ENCODE measurements at regions not wholly inside any gene's neighbourhood (a gene's known extent, or its start where the extent isn't known, plus 50 kb on each side); places are given as distances from the start of the nearest gene placed in this dataset.

DNA sequence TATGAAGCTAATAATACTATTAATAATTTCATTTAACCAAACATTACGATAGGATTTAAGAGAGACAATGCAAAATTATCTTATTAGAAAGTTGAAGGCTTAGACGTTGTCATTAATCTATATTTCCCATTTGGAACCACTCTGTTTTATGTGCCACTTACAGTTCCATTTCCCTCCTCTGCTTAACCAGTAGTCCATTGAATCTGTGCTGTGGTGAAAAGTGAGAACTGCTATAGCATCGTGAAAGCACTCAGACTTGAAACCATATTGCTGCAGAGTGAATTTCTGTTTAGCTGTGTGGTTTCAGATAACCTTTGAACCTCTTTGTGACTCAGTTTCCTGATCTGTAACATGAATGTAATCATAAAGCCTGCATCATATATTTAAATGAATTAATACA lies 2304.5 kb downstream of the MAT2B start:
- DNase-seq (ENCODE audit: low read depth) = no peak
- no peak overlapping the region for H3K4me3 ChIP-seq (ENCODE audit: low read depth, low read length)
- TF ChIP-seq, protein P1, sequence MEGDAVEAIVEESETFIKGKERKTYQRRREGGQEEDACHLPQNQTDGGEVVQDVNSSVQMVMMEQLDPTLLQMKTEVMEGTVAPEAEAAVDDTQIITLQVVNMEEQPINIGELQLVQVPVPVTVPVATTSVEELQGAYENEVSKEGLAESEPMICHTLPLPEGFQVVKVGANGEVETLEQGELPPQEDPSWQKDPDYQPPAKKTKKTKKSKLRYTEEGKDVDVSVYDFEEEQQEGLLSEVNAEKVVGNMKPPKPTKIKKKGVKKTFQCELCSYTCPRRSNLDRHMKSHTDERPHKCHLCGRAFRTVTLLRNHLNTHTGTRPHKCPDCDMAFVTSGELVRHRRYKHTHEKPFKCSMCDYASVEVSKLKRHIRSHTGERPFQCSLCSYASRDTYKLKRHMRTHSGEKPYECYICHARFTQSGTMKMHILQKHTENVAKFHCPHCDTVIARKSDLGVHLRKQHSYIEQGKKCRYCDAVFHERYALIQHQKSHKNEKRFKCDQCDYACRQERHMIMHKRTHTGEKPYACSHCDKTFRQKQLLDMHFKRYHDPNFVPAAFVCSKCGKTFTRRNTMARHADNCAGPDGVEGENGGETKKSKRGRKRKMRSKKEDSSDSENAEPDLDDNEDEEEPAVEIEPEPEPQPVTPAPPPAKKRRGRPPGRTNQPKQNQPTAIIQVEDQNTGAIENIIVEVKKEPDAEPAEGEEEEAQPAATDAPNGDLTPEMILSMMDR (IDR thresholded peaks at IDR 0.05; ENCODE audit: low read depth, low read length, missing control alignments) = no peak
- in situ Hi-C loops (cut with HindIII; ENCODE audit: low sequenced_read_pairs) = no loop called here

DNA sequence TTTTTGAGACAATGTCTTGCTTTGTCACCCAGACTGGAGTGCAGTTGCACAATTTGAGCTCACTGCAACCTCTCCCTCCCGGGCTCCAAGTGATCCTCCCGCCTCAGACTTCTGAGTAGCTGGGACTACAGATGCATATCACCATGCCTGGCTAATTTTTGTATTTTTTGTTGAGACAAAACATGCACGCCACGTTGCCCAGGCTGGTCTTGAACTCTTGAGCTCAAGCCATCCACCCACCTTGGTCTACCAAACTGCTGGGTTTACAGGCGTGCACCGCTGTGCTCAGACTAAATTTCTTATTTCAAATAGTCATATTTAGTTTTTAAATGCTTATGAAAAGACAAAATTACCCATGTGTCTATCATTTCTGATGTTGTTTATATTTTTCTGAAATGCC lies 2324.1 kb downstream of the MAT2B start:
- no peak overlapping the region for H3K4me3 ChIP-seq (ENCODE audit: low read depth, low read length)
- DNase-seq (ENCODE audit: low read depth) = no peak
- in situ Hi-C loops (cut with HindIII; ENCODE audit: low sequenced_read_pairs) = no loop called here
- TF ChIP-seq, protein P1 (IDR thresholded peaks at IDR 0.05; ENCODE audit: low read depth, low read length, missing control alignments) = no peak

DNA sequence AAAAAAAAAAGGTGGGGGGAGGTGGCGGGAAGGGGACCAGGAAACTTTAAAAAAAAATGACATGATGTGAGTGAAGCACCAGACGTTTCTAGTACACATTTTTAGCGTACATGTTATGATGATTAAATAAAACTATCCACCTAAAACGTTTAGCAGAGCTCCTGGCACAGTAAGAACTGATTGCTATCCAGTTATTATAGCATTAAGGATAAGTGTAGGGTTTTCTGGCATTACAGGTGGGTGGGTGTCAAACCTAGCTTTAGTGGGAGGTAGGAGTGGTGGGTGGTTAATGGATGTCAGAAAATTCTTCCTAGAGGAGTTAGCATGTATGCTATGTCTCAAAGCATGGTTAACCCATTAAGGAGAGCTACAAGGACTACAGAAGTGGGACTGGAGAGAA lies 2329.5 kb downstream of the MAT2B start:
- H3K4me3 ChIP-seq (ENCODE audit: low read depth, low read length) = no peak overlapping the region
- TF ChIP-seq, protein P1 (IDR thresholded peaks at IDR 0.05; ENCODE audit: low read depth, low read length, missing control alignments) = no peak
- DNase-seq (ENCODE audit: low read depth) = no peak
- in situ Hi-C loops (cut with HindIII; ENCODE audit: low sequenced_read_pairs) = no loop called here

DNA sequence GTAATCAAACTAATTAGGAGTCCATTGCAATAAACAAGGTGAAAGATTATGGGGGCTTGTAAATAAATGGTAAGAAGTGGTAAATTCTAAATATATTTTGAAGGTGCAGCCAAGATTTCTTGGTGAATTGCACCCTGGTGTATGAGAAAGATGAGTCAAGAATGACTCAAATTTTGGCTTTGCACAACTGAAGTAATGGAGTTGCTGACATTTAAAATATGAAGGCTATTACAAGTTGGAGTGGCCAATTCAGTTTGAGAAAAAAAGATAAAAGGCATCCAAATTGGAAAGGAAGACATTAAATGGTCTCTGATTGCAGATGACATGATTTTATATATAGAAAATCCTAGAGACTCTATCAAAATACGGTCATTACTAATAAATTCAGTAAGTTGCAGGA lies 2330.6 kb downstream of the MAT2B start:
- no peak for DNase-seq (ENCODE audit: low read depth)
- no peak overlapping the region for H3K4me3 ChIP-seq (ENCODE audit: low read depth, low read length)
- in situ Hi-C loops (cut with HindIII; ENCODE audit: low sequenced_read_pairs) = no loop called here
- TF ChIP-seq, protein P1 (IDR thresholded peaks at IDR 0.05; ENCODE audit: low read depth, low read length, missing control alignments) = no peak

DNA sequence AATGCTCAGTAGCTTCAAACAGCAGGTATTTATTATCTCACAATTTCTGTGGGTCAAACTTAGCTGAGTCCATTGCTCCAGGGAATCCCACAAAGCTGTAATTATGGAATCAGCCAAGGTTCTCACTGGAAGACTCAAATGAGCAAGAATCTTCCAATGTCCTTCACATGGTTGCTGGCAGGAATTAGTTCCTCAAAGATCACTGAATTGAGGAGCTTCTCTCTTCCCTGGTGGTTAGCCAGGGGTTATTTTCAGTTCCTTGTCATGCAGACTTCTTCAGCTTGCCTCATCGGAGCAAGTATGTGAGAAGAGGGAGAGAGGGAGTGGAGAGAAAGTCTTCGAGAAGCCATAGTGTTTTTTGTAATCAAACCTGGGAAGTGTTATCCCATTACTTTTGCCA lies 2331.9 kb downstream of the MAT2B start:
- in situ Hi-C loops (cut with HindIII; ENCODE audit: low sequenced_read_pairs) = no loop called here

DNA sequence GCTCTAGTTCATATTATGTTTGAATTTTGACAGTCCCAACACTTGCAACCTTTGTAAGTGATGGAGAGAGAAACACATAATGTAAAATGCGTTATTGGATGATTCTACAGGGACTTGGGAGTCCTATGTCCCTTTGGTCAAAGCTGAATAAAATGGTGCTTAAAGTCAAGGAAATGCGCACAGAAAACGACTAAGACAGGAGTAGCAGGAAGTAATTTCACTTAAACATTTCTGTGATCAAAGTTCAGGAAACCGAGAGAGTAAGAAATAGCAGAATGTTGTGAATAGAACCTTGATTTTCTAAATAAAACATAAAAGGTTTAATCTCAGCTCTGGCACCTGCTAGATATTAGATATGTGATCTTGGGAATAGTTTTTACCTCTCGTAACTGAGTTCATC lies 2339.2 kb downstream of the MAT2B start:
- in situ Hi-C loops (cut with HindIII; ENCODE audit: low sequenced_read_pairs) = no loop called here
- TF ChIP-seq, protein P1 (IDR thresholded peaks at IDR 0.05; ENCODE audit: low read depth, low read length, missing control alignments) = no peak
- no peak overlapping the region for H3K4me3 ChIP-seq (ENCODE audit: low read depth, low read length)
- no peak for DNase-seq (ENCODE audit: low read depth)

More for the DNA sequence above, 2331.9 kb downstream of the MAT2B start:
- DNase-seq (ENCODE audit: low read depth) = no peak
- TF ChIP-seq, protein P1 (IDR thresholded peaks at IDR 0.05; ENCODE audit: low read depth, low read length, missing control alignments) = no peak
- H3K4me3 ChIP-seq (ENCODE audit: low read depth, low read length) = no peak overlapping the region

DNA sequence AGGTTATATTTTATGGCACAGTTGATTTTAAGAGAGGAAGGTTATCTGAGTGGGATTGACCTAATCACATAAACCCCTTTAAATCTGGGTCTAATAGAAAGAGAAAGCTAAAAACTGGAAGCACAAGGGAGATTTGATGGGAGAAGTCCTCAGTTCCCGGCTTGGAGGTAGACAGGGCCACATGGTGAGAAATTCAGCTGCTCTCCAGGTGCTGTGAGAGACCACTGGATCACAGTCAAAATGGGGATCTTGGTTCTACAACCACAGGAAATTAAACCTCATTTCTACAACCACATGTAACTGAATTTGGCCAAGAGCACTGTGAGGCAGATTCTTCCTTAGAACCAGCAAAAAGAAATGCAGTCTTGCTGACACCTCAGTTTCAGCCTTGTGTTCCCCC lies 2352.7 kb downstream of the MAT2B start:
- in situ Hi-C loops (cut with HindIII; ENCODE audit: low sequenced_read_pairs) = no loop called here
- no peak for DNase-seq (ENCODE audit: low read depth)
- TF ChIP-seq, protein P1 (IDR thresholded peaks at IDR 0.05; ENCODE audit: low read depth, low read length, missing control alignments) = no peak
- no peak overlapping the region for H3K4me3 ChIP-seq (ENCODE audit: low read depth, low read length)

All from astrocyte of the cerebellum (primary cell).